ENCODE measurements at regions not wholly inside any gene's neighbourhood (a gene's known extent, or its start where the extent isn't known, plus 50 kb on each side); places are given as distances from the start of the nearest gene placed in this dataset.

- no peak for TF ChIP-seq ZNF296 (CRISPR knock-in tag; conservative IDR thresholded peaks at IDR 0.05)
- TF ChIP-seq CERS6 (CRISPR knock-in tag; IDR thresholded peaks at IDR 0.05), result no peak
- TF ChIP-seq PREB (CRISPR knock-in tag; IDR thresholded peaks at IDR 0.05), result no peak
These were observed 112.1 kb upstream of the FAM204A start (continued) for GRCh38 chr10:118454211-118454610.

GRCh38 chr10:118452098-118452497, 110.0 kb upstream of the FAM204A start:
- Histone ChIP-seq H3K36me3 (replicated peaks in 1 of 2; ENCODE audit: control insufficient read depth in 1 of 2, insufficient read depth in 2 of 2, low read length in 2 of 2) (no peaks in the 10 kb centered on the region), H3K9me3 (ENCODE audit: low read length) (peaks cover 5% of the 10 kb centered on the region), H3K27ac (ENCODE audit: extremely low read length, insufficient read depth, low read length) (no peak overlapping the region), H3K9ac (ENCODE audit: insufficient read depth, low read depth, low read length) (no peak overlapping the region), H3K79me2 (ENCODE audit: insufficient read depth, low read length) (no peaks in the 10 kb centered on the region), H2AFZ (ENCODE audit: low read length) (no peak overlapping the region), H3K4me2 (ENCODE audit: low read depth, low read length) (no peak overlapping the region), H4K20me1 (ENCODE audit: insufficient read depth, low read length) (no peaks in the 10 kb centered on the region), H3K27me3 (ENCODE audit: control insufficient read depth in 1 of 2, insufficient read depth in 2 of 2, low read length in 2 of 2) (peaks cover 0 to 31% of the 10 kb centered on the region in 2 experiments; a peak in 2 of 5 replicates), H3K4me3 (replicated peaks in 1 of 3; ENCODE audit: insufficient read depth in 1 of 3, low read depth in 2 of 3, low read length in 3 of 3) (no peak overlapping the region), H3K4me1 (ENCODE audit: insufficient read depth, low read length) (no peaks in the 10 kb centered on the region)
- TF ChIP-seq LCORL (IDR thresholded peaks at IDR 0.05) (no peak), LCORL (CRISPR knock-in tag; IDR thresholded peaks at IDR 0.05) (no peak), ZNF724P (CRISPR knock-in tag; IDR thresholded peaks at IDR 0.05; ENCODE audit: borderline replicate concordance) (no peak), ETV5 (CRISPR knock-in tag; IDR thresholded peaks at IDR 0.05; ENCODE audit: borderline replicate concordance) (no peak), ZBTB2 (CRISPR knock-in tag; IDR thresholded peaks at IDR 0.05; ENCODE audit: low read depth) (no peak), ESRRA (CRISPR knock-in tag; IDR thresholded peaks at IDR 0.05; ENCODE audit: low read depth) (no peak), SOX6 (IDR thresholded peaks at IDR 0.05) (no peak), SOX6 (CRISPR knock-in tag; IDR thresholded peaks at IDR 0.05) (no peak), ZNF577 (CRISPR knock-in tag; IDR thresholded peaks at IDR 0.05; ENCODE audit: borderline replicate concordance, low read depth) (no peak)
- DNase-seq (ENCODE audit: low spot score) (no peak), ATAC-seq (no peak), FAIRE-seq (no peak)
- POLR2A ChIA-PET, result no interaction called here
- in situ Hi-C loops (cut with HindIII; ENCODE audit: extremely low pct_ligation_motif_present, low pct_unique_long_range_greater_than_20kb) (no loop called here), intact Hi-C loops (cut with micrococcal nuclease; ENCODE audit: unreplicated experiment) (no loop called here)
- CTCF ChIA-PET (ENCODE audit: low intra/inter-chr PET ratio, low total read pairs), result no interaction called here
- BruUV-seq (replicated peaks), result no TSS peak
